SK-N-SH (cell line): ENCODE measurements at regions not wholly inside any gene's neighbourhood (a gene's known extent, or its start where the extent isn't known, plus 50 kb on each side); places are given as distances from the start of the nearest gene placed in this dataset.

Source experiments
- CTCF ChIA-PET: fragments of 300-600, 350-600 bp; formaldehyde crosslinking; extraction: SDS; loops from one replicate; lab custom pipeline; 2021; lab: Yijun Ruan, JAX
- POLR2A ChIA-PET: fragments of 350-600 bp; sonication (Branson Sonifier 250); formaldehyde crosslinking; extraction: SDS; loops from one replicate; lab custom pipeline; 2020; ENCODE audit warnings: antibody characterized with exemption, inconsistent platforms; lab: Yijun Ruan, JAX
- DNase-seq: peaks from one replicate; pipeline ENCODE4 v3.0.0; 2012
- H2AFZ ChIP-seq: fragments of 200-600 bp; sonication (generic); 2 replicates; pipeline ENCODE4 v1.8.1; 2016; ENCODE audit warnings: antibody characterized with exemption, mild to moderate bottlenecking, low read depth
- H3F3A ChIP-seq: fragments of 200-600 bp; sonication (generic); replicated peaks from 2 replicates; pipeline ENCODE3; 2016; ENCODE audit warnings: antibody characterized with exemption, mild to moderate bottlenecking; ENCODE audit not compliant: insufficient read depth
- H3K27ac ChIP-seq, 2 experiments: fragments of 200-500 bp in 1 of 2; fragments of 200-600 bp in 1 of 2; sonication (Bioruptor generic) in 1 of 2; sonication (generic), shearing (Covaris generic) in 1 of 2; 2 replicates each; pipeline versions ENCODE4 v1.5.1 to v1.6.1; 2014 to 2016; ENCODE audit warnings: low read depth in 2 of 2, inconsistent platforms in 1 of 2, low read length in 1 of 2, mild to moderate bottlenecking in 1 of 2, mixed read lengths in 1 of 2
- H3K27me3 ChIP-seq: fragments of 200-600 bp; sonication (generic), shearing (Covaris generic); 2 replicates; pipeline ENCODE4 v1.6.1; 2016; ENCODE audit warnings: mixed run types; ENCODE audit not compliant: insufficient read depth
- H3K36me3 ChIP-seq, 2 experiments: fragments of 200-500 bp in 1 of 2; fragments of 200-600 bp in 1 of 2; sonication (Bioruptor generic) in 1 of 2; sonication (generic) in 1 of 2; replicated peaks in 1 of 2; 2 replicates each; pipeline versions ENCODE3 to v1.5.1; 2014 to 2016; ENCODE audit warnings: low read length in 1 of 2, mild to moderate bottlenecking in 1 of 2; ENCODE audit not compliant: insufficient read depth in 2 of 2, control insufficient read depth in 1 of 2
- H3K4me1 ChIP-seq, 2 experiments: fragments of 200-500 bp in 1 of 2; fragments of 200-600 bp in 1 of 2; sonication (Bioruptor generic) in 1 of 2; sonication (generic), shearing (Covaris generic) in 1 of 2; 2 replicates each; pipeline versions ENCODE4 v1.5.1 to v1.6.1; 2014 to 2016; ENCODE audit warnings: low read depth in 1 of 2, low read length in 1 of 2, mixed run types in 1 of 2; ENCODE audit not compliant: insufficient read depth in 2 of 2, control insufficient read depth in 1 of 2
- H3K4me2 ChIP-seq: fragments of 200-600 bp; sonication (generic), shearing (Covaris generic); 2 replicates; pipeline ENCODE4 v1.6.1; 2017; ENCODE audit warnings: mixed run types
- H3K4me3 ChIP-seq, 2 experiments: fragments of 200-500 bp in 1 of 2; fragments of 200-600 bp in 1 of 2; sonication (Bioruptor generic) in 1 of 2; sonication (generic), shearing (Covaris generic) in 1 of 2; 2 replicates each; pipeline versions ENCODE4 v1.5.1 to v1.8.1; 2014 to 2016; ENCODE audit warnings: low read depth in 2 of 2, inconsistent platforms in 1 of 2, low read length in 1 of 2, mild to moderate bottlenecking in 1 of 2, mixed read lengths in 1 of 2, moderate library complexity in 1 of 2
- H3K79me2 ChIP-seq: fragments of 200-600 bp; sonication (generic); 2 replicates; pipeline ENCODE4 v1.8.1; 2017; ENCODE audit warnings: mild to moderate bottlenecking; ENCODE audit not compliant: insufficient read depth
- H3K9ac ChIP-seq: fragments of 200-600 bp; sonication (generic); 2 replicates; pipeline ENCODE4 v1.6.1; 2017; ENCODE audit warnings: mixed run types
- H3K9me2 ChIP-seq: fragments of 200-600 bp; sonication (generic); 2 replicates; pipeline ENCODE4 v1.6.1; 2017; ENCODE audit warnings: mixed run types
- H3K9me3 ChIP-seq: fragments of 200-600 bp; sonication (generic); 2 replicates; pipeline ENCODE4 v1.6.1; 2017; ENCODE audit warnings: mixed run types, mild to moderate bottlenecking, moderate library complexity
- H4K20me1 ChIP-seq: fragments of 200-600 bp; sonication (generic); 2 replicates; pipeline ENCODE4 v1.6.1; 2017; ENCODE audit warnings: mild to moderate bottlenecking, mixed run types; ENCODE audit not compliant: insufficient read depth
- ELF1 ChIP-seq: IDR thresholded peaks from 2 replicates; pipeline ENCODE4 v1.4.0; 2012
- RFX5 ChIP-seq: IDR thresholded peaks from 2 replicates; pipeline ENCODE4 v1.6.1; 2012; ENCODE audit warnings: mild to moderate bottlenecking, improper control_type of control experiment, low read length
- WGBS: methylation state at CpG from one replicate; pipeline ENCODE4 v1.1.6; 2017; ENCODE audit warnings: low lambda C conversion rate; 5-methylcytosine and 5-hydroxymethylcytosine counted together

GRCh38 chr12:124617615-124618014 is 50.2 kb upstream of the NCOR2 start:
- Histone ChIP-seq H3K79me2 (no peaks in the 10 kb centered on the region), H3K36me3 (no peaks in the 10 kb centered on the region), H3K9me3 (no peaks in the 10 kb centered on the region), H3F3A (no peaks in the 10 kb centered on the region), H3K27ac (peak overlapping the region in 1 of 2 experiments; percentile 51; a peak in 2 of 4 replicates), H3K4me3 (no peak overlapping the region), H4K20me1 (no peaks in the 10 kb centered on the region), H3K4me2 (no peak overlapping the region), H3K9me2 (no peaks in the 10 kb centered on the region), H3K9ac (no peak overlapping the region)
- DNase-seq, result peak; percentile 90
- CTCF ChIA-PET, result no interaction called here
- peak; percentile 53; the same call in 1 of the 2 replicates for TF ChIP-seq RFX5
- TF ChIP-seq ELF1, result no peak
- TF ChIP-seq, all 33 proteins: peak for 1
- Histone ChIP-seq H2AFZ (no peak overlapping the region), H3K4me1 (peaks cover 0 to 16% of the 10 kb centered on the region in 2 experiments; a peak in 1 of 4 replicates), H3K27me3 (no peaks in the 10 kb centered on the region)
- no CpG with 5 or more reads among the region's 19 CpGs for WGBS
- POLR2A ChIA-PET, result no interaction called here
